ENCODE measurements at regions not wholly inside any gene's neighbourhood (a gene's known extent, or its start where the extent isn't known, plus 50 kb on each side); places are given as distances from the start of the nearest gene placed in this dataset.
"Not testable (repeated sequence)": the region's sequence is repeated elsewhere in the genome, so short reads cannot be mapped to it uniquely, and the experiment has no call there.

DNA sequence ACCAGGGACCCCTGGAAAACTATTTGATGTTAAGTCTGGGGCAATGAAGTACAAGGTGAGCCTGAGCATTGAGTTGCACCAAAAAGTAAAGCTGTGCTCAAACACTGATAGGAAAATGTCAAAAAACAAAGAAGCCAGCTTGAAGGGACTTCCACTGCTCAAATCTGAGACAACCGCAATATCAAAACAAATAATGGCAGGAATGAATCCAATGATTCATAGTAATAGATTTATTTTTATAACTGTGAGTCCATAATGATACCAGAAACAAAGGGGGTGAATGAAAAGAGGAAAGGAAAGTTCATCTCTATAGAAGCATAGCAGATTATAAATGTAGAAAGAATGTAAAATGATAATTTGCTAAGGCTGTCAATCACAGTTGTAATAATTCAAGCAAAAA is 237.3 kb upstream of the ZBTB20 start:
- DNase-seq (ENCODE audit: low read depth in 3 of 3, low spot score in 2 of 3), result no peak

DNA sequence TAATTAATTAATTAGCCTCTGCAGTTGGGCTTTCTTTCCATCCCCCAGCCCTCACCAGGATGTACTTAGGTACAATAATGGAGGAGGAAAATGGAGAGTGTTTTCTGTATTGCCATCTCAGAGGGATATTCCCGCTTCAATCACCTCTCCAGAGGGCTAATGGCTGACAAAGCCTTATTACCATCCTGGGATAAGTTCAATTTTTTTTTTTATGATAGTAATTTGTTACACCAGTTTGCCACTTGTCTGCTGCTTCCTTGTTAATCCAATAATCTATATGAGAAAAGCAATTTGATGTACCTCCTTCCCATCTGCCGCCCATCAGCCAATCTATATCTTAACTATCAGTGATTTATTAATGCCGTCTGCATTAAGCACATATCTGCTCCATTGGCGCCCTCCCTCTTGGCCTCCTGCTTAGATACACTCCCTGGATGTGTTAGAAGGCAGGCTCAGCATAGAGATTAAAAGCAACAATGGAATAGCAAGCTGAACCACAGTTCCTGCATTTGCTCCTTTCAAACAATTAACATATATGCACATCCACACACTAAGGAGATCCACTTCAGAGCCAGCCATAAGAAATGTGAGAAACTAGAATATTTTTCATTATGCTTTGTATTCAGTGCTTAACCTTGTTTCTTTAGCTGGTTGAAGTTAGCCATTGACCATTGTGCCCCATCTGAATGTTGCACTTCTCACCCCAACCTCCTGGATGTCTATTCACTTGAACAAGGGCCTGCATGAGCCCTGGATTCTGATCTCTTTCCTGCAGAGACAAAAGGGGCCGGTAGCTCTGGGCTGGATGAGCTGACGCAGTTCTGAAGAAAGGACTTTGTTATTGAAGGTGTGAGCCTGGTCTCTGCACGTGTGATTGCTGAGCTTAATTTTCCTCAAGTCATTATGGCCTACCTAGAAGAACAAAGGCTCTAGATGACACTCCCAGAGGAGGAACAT is 237.3 kb upstream of the GAP43 start:
- no peak for DNase-seq (ENCODE audit: low read depth in 3 of 3, low spot score in 2 of 3)

DNA sequence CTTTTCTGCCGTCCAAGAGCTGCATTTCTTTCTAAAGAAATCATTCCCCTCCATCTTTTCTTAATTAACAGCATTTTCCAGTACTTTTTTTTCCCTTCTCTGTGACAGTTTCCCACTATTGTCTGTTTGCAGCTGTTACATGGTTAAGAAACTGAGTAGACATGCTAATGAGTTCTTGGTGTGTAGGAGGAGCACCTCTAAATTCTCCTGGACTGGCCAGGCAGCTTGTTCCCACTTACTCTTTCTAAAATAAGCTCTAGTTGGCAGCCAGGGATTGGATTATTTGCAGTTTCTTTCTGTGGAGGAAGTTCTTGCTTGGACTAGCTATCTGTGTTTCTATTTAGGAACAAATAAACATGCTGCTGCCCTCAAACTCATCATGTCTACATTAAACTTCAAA is 235.1 kb upstream of the GAP43 start:
- no peak for DNase-seq (ENCODE audit: low read depth in 3 of 3, low spot score in 2 of 3)

DNA sequence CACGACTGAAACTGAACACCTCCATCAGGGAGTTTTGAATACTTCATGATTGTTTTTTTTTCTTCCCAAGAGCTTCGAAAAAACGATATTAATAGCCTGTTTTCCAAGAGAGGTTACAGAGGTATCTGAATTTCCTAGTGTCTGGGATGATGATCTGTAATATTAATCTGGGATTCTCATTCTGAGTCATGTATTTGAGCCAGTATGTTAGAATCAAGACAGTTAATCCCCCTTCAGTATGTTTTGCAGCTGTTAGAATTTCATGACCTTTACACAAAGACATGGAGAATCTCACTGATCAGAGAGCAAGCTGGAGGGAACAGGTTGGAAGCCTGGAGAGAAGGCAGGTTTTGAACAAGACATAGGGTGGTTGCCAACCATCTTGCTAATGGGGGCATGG is 234.5 kb upstream of the GAP43 start:
- no peak for DNase-seq (ENCODE audit: low read depth in 3 of 3, low spot score in 2 of 3)

DNA sequence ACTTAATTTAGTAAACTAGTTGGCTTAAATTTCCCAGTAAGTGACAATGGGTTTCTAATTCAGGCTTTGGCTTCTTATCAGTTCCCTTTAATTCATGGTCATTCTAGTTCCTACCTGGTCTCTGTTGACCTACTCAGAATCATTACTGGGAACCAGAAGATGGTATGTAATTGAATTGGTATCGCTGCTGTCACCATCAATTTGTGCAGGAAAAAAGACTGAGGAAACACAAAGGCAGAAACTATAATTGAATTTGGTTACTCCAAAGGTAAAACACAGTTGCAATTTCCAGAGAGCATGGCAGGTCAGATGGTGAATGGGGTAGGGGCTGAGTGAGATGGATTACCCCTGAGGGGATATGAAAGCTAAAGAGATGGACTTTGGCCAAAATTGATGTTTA is 226.5 kb upstream of the GAP43 start:
- no peak for DNase-seq (ENCODE audit: low read depth in 3 of 3, low spot score in 2 of 3)

DNA sequence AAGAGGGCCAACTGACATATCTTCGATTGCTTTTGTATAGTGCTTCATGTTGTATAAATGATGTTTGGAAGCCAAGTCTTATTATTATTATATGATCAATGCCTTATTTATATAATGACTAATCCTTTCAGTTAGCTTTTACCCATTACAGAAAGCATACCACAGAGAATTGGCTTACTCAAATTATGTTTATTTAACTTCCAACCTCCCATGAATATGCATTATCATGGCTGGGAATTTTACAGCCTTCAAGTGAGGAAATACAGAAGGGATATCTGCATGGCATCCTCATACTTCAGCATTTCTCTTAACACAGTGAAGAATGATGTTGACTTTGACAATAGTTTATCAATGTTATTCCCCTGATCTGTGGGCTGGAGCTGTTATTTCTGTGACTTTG is 225.9 kb upstream of the GAP43 start:
- DNase-seq (ENCODE audit: low read depth in 3 of 3, low spot score in 2 of 3), result no peak

DNA sequence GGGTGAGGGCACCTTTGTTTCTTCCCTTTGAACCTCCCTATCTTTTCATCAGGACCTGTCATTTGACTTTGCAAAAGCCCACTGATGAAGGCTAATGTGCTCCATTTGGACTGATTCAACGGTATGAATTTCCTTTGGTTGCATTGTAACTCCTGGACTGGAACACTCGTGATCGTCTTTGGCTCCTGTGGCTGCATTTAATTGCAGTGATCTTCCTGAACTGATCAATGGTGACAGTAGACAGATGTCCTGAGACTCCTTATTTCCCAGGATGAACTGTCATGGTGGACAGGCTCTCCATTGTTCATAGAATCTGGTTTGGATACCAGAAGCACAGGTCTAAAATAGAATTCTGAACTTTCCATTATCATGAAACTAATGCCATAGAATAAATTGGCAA is 224.8 kb upstream of the GAP43 start:
- no peak for DNase-seq (ENCODE audit: low read depth in 3 of 3, low spot score in 2 of 3)

DNA sequence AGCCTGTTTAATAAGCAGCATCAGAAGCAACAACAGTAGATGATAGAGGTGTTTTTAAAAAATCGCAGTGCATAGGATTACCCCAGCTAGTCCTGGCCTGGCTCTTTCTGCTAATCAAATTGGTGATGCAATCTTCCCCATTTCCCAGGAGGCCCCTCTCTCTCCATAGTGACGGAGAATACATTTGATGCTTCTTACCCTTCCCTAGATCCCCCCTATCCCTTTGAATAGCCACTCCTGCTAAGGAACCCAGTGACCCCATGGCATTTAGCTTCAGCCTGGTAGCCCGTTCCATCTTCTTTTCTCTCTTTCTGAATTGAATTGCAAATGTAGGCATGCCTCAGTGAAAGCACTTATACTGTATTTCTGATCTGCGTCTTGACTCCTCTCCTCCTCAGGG is 223.6 kb upstream of the GAP43 start:
- DNase-seq (ENCODE audit: low read depth in 3 of 3, low spot score in 2 of 3), result no peak

DNA sequence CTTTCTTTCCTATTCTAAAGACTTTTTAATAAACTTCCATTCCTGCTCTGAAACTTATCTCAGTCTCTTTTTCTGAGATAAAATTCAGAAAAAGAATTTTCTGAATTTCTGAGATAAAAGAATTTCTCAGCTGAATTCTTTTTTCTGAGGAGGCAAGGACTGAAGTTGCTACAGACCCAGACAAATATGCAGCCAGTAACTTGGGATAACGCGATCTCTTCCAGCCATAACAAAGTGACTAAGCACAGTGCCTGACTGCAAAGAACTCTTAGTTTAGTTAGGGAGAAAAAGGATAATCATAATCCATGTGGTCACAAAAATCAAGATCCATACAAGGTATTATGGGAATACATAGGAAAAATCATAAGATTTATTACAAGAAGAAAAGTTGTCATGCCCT is 222.0 kb upstream of the GAP43 start:
- no peak for DNase-seq (ENCODE audit: low read depth in 3 of 3, low spot score in 2 of 3)

DNA sequence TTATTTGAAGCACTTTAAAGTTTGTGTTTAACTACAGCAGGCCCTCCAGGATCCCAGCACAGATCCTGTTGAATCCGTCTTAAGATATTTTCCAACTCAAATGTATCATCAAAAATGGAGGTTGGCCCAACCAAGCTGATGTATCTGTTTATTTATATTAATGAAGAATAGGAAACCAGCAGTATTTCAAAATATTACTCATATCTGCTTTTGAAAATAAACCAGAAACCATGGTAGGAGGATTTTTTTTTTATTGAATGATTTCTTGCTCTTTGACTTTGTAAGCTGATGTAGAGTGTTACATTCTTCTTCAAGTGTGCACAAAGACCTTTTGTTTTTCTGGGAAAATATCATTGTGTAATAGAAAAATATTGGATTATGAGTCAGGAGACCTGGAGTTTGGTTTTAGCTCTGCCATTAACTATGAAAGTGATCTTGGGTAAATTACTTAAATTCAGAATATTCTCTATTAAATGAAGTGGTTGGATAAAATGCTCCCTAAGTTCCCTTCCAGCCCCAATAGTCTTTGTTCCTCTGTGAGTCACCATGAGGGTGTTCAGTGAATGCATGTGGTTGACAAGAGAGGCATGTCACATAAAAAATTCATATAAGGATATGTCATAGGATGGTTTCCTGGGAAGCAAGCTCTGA is 221.3 kb upstream of the GAP43 start:
- no peak for DNase-seq (ENCODE audit: low read depth in 3 of 3, low spot score in 2 of 3)

DNA sequence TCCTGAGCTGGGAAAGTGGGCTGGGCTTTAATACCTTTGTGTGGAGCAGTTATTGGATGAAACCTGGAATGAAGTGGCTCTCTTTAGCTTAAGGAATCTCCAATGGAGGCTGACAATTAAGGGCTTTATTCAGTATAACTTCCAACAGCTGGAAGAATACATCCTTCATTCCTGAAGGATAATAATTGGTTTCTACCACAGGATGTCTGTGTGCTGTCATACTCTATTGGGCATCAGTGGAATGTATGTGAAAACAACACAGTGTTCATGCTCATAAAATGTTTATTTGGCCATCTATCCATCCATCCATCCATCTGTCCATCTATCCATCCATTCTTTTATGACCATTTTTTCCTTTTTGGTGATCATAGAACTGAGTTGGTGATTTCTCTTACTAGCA is 220.7 kb upstream of the GAP43 start:
- no peak for DNase-seq (ENCODE audit: low read depth in 3 of 3, low spot score in 2 of 3)

DNA sequence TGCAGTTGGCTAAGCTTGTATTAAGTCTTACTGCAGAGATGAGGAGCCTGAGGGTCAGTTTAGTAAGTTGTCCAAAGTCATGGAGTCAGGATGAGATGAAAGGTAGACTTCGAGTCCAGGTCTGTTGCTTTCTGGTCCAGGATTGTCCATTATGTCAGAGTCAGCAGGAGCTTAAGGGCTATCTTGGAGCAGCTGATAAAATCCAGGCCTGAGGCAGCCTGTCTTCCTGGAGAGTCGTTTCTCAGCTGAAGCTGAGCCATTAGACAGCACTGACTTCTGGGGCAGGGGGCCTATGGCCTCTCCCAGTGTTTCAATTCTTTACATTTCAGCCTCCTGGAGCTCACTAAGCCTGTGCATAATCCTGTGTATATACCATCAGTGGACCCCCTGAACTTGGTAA is 219.5 kb upstream of the GAP43 start:
- DNase-seq (ENCODE audit: low read depth in 3 of 3, low spot score in 2 of 3), result no peak

DNA sequence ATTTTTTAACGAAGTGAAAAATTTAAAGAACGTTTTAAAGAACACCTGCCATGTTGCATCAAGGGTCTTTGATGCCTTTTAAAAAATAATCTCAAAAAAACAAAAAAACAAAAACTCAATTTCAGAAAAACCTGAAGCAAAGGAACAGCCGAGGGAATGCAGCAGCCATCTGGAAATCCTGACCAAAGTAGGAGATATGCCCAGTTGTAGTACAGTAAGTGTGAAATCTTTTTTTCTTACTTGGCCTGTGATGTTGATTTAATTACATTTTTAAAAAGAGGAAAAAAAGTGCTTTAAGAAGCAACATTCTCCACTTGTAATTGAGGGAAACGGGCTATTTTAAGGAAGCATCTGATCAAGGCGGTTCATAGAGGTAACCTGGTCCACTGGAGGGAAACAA is 213.7 kb upstream of the GAP43 start:
- DNase-seq (ENCODE audit: low read depth in 3 of 3, low spot score in 2 of 3), result no peak

DNA sequence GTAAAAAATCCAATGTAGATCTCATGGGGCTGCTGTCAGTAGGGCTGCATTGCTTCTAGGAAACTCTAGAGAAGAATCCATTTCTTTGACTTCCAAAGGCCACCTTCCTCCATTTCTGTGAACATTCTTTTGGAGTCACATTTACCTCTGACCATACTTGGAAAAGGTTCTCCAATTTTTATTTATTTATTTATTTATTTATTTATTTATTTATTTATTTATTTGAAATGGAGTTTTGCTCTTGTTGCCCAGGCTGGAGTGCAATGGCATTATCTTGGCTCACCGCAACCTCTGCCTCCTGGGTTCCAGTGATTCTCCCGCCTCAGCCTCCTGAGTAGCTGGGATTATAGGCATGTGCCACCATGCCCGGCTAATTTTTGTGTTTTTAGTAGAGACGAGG is 208.7 kb upstream of the GAP43 start:
- DNase-seq (ENCODE audit: low read depth in 3 of 3, low spot score in 2 of 3), result not testable (repeated sequence)

DNA sequence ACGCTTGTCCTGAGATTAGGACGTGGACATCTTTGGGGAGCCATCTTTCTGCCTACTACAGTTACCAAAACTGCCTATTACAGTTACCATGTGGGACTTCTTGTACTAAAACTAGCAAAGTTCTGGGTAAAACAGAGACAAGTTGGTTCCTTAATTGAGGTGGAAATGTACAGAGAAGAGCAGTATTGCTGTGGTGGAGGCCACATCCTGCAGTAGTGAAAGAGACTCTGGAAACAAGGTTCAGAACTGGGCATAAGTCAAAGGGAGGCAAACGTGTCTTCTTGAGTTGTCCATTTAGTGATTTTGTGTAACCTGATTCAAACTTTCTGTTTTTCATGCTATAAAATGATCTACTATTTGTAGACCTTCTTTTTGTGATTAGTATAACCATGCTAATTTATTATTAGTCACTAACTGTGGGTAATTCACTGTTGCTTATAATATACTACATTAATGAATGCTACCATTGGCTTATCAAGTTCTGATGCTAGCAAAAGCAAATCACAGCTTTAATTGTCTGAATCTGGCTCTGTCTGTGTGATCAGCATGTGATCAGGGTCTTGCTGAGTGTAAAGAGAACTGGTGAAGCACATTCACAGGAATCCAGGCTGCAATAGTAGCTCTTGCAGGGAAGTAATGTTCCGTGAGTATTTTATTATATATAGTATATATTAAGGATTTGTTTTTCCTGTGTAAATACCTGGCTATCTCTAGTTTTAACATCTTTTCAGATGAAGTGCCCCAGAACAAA is 207.9 kb upstream of the GAP43 start:
- DNase-seq (ENCODE audit: low read depth in 3 of 3, low spot score in 2 of 3), result no peak

DNA sequence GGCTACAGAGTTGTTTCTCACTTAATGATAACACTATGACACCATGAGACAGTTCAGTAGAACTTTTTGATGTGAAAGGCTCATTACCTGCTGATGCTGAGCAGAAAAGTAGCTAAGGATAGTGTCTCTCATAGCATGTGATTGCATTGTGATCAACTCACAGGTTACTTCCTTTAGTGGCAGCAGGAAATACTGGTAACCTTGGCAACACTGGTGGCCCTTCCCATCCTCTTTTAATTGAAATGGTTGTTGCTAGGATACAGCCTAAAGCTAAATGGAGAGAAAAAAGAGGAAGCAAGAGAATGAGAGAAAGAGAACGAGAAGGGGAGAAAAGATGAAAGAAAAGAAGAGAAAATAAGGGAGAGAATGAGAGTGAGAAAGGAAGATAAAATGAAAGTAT is 204.7 kb upstream of the GAP43 start:
- DNase-seq (ENCODE audit: low read depth in 3 of 3, low spot score in 2 of 3), result no peak

DNA sequence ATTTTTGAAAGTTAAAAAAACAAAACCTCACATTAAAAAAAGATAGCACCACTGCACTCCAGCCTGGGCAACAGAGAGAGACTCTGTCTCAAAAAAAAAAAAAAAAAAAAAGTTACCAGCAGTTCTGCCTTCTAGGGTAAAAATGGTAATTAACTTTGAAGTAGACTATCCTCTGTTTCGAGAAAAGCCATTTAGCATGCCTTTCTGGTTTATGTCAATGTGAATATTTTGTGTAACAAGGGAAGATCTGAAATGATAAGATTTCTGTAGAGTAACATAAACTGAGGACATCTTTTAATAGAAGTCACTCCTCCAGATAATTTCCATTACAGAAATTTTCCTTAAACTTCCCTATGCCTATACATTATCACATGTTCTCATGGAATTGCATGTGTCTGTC is 203.2 kb upstream of the GAP43 start:
- DNase-seq (ENCODE audit: low read depth in 3 of 3, low spot score in 2 of 3), result no peak

DNA sequence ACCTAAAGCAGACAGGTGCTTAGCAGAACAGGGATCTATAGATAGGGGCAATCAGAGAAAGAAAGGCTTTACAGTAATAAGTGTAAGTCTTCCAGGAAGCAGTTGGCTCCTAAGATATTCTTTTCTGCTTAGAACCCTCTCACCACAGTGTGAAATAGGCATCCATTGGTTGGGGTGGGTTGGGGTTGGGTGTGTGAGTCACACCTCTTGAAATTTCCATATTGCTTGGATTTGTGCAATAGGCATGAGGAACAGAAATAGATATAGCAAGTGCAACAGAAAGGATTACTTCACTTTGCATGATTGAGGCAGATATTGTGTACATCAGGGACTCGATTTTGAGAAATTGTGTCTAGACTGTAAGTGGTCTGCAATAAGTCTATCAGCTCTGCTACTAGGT is 200.1 kb upstream of the GAP43 start:
- no peak for DNase-seq (ENCODE audit: low read depth in 3 of 3, low spot score in 2 of 3)

DNA sequence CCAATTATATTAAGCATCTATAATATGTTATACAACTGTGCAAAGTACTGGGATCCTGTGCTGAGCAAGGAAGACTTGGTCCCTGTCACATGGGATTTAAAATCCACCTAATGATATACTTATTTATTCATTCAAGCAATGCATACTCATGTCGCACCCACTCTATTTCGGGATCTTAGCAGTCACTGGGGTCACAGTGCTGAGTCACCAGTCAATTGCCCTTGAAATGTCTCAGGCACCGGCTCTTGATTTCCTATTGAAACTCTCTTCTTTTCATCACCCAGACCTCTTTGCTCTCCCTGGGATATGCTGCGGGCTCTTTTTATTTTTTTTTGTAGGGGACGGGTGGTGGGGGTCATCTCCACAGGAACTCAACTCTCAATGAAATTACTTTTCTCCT is 194.5 kb upstream of the GAP43 start:
- no peak for DNase-seq (ENCODE audit: low read depth in 3 of 3, low spot score in 2 of 3)

DNA sequence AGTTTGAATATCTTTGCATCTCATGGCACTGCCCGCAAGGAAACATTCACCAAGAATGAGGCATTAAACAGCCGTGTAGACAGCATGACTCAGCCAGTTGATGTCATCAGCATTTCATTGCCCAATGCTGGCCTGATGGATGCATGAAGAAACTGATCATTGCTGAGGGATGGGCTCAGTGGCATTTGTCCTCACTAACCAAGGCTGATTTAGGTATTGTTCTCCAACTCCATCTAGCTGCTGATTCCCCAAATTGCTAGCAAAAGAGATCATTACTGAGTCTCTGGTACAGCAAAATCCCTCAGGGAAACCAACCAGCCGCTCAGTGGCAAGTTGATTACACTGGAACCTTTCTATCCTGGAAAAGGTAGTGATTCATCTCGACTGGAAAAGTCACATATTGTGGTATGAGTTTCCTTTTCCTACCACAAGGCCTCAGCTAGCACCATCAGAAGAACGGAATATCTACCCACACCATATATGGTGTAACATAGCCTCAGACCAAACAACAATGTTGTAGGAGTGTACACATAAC is 186.5 kb upstream of the GAP43 start:
- no peak for DNase-seq (ENCODE audit: low read depth in 3 of 3, low spot score in 2 of 3)

DNA sequence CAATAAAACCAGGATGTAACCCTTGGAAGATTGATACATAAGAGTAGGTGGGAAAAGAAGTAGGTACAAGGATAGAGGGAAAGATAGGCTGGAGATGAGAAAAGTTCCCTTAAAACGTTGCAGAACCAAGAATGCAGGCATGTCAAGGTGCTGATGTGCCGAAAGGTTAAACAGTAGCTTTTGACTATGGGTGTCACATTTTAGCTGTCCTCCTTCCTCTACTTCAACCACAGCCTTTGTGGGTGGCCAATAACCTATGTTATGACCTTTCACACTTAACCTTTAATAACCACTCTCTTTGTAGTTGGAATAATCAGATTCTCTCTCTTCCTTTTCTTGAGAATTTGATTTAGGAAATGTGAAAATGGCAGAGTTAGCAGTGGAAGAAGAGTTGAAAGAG is 184.5 kb upstream of the GAP43 start:
- no peak for DNase-seq (ENCODE audit: low read depth in 3 of 3, low spot score in 2 of 3)

Measured in right renal cortex interstitium (tissue), 3 donors.